NCI-H2029 treated with DMSO at 0.1 percent for 48 hours (cell line): ENCODE measurements at regions not wholly inside any gene's neighbourhood (a gene's known extent, or its start where the extent isn't known, plus 50 kb on each side); places are given as distances from the start of the nearest gene placed in this dataset.
"Not testable (repeated sequence)": the region's sequence is repeated elsewhere in the genome, so short reads cannot be mapped to it uniquely, and the experiment has no call there.

ENCODE experiments used
- DNase-seq: peaks from one replicate; lab custom pipeline; 2025; lab: John Stamatoyannopoulos, UW

GRCh38 chr2:150702791-150703190, 215.3 kb upstream of the RND3 start:
- no peak for DNase-seq

DNA sequence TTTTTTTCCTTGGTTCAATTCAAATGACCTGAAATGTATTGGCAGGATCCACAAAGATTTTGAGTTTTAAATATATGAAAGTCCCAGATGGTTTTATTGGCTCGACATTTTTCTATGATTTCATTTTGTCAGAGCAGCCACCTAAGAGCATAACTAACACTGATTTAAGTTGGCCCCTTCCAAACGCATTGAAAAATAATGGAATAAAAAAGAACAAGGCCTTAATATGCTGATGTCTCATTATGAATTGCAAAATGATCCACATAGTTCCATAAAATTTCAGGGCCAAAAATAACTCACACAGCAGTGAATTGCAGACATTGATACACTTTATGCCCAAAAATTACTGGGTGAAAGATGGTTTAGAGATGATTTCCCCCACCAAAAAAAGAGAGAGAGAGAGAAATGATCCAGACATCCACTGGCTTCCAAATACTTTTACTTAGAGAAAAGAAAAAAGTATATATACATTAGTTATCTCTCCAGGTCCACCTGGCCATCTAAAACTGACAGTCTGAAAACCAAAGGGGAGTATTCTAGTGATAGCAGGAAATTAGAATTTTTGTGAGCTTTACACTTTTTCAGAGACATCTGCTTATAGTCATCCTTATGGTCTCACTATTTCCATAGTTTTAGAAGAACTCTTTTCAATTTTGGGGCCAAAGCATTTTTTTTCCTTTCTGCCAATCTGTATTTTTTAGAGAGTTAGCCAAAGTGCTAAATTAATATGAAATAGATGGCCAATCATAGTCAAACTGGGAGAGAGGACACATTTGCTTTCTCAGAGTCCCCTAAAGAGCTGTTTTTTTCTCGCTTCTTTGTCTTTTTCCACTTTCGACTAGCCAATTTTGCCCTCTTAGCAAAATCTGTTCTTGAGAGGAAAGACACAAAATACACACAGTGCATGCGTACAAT, 213.5 kb upstream of the RND3 start:
- DNase-seq: no peak

DNA sequence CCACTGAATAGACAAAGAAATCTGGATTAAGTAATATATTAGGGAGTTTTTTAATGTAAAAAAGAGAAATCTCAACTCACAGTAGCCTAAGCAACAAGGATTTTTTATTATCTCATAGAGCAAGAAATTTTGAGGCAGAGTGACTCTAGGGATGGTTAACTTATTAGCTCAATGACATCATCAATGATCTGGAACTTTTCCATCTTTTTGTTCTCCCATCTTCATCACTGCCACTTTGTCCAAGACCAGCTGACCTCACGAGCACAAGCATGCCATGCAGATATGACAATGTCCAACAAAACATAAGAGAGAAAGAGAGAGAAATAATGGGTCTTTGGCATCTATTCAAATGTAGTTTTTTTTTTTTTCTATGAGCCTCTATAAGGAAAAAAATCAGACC, 211.8 kb upstream of the RND3 start:
- DNase-seq: no peak

- no peak for DNase-seq
Observed at GRCh38 chr2:150698016-150698661, 210.7 kb upstream of the RND3 start.

DNA sequence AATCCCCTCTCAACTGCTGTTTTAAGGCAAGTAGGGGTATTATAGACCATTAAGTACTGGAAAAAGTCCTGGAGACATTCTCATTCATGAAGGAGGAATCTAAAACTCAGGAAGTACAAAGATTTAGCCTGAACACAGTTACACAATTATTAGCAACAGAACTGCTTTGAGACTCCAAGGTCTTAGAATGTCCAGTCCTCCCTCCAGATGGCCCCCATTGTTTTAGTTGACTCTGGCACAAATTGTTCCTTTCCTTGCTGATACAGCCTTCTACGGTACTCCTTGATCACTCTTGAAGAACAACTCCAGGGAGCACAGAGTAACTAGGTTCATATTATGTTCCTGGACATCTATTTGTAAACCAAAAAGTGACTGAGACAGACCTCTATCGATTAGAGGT, 210.1 kb upstream of the RND3 start:
- no peak for DNase-seq

- no peak for DNase-seq
Observed at GRCh38 chr2:150695451-150696135, 208.1 kb upstream of the RND3 start.

DNA sequence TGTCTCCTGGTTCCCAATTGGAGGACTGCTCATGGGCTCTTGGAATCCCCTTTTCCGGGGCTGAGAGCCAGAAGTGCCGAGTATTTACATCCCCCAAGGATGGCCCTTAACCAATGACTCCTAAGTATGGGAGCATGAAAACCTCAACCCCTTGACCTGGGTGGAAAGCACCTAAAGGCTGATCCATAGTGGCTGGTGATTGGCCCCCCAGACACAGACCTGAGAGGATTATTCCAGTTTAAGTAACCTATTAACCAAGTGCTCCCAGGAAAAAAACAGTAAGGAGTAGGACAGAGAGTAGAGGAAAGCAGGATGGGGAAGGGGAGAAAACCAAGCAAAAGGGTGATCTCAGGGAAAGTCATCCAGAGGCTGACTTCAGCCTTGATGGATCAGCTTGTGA, 206.1 kb upstream of the RND3 start:
- no peak for DNase-seq

DNA sequence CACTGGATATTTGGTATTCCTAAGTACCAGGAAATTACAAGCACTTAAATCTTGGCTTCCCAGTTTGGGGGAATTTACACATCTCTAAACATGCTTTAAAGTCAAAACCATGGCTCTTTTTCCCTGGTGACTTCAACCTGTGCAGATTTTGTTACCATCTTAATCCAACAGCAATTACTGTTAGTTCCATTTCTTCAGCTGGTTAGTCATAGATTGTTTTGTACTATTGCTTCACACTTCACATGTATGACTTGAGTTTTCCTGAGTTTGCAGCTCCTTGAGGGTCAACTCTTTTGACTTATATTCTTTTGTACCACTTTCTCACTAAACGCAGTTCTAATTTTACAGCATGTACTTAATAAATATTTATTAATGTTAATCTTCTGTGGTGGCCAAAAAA, 203.4 kb upstream of the RND3 start:
- no peak for DNase-seq

- DNase-seq: no peak
Observed at GRCh38 chr2:150690261-150690660, 202.8 kb upstream of the RND3 start.

- DNase-seq: no peak
Observed at GRCh38 chr2:150689590-150689989, 202.1 kb upstream of the RND3 start.

DNA sequence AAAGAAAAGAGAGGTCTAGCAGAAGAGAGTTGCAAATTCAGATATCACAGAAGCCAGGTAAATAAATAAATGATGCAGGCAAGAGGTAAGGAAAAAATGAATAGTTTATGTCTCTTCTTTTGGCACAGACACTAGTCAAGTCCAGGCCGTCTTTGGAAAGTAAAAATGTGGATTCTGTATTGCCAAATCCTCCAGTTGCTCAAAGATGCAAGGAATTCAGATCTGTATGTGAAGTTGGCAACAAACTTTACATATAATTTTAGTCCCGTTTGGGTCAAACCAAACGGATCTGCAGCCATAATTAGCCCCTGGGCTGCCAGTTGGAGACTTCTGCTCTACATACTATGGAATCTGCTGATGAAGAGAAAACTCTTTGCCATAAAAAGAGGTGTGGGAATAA, 200.5 kb upstream of the RND3 start:
- no peak for DNase-seq

DNA sequence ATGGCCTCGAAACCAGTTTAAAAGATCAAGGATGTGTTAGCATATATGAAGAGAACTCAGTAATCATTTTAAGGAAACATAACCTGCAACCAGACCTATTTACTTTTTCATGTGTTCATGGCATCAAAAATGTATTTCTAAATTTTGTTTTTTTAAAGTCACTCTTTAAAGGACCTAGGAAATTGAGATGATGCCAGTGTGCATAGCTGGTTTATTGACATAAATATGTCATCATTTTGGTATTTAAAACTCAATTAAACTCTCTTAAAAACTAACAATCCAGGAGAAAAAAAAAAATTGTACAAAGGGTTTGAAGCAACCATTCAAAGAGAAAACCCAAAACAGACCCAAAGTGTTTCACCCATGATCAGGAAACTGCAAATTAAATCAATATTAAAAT, 198.9 kb upstream of the RND3 start:
- no peak for DNase-seq

GRCh38 chr2:150681120-150681804, 193.8 kb upstream of the RND3 start:
- no peak for DNase-seq

DNA sequence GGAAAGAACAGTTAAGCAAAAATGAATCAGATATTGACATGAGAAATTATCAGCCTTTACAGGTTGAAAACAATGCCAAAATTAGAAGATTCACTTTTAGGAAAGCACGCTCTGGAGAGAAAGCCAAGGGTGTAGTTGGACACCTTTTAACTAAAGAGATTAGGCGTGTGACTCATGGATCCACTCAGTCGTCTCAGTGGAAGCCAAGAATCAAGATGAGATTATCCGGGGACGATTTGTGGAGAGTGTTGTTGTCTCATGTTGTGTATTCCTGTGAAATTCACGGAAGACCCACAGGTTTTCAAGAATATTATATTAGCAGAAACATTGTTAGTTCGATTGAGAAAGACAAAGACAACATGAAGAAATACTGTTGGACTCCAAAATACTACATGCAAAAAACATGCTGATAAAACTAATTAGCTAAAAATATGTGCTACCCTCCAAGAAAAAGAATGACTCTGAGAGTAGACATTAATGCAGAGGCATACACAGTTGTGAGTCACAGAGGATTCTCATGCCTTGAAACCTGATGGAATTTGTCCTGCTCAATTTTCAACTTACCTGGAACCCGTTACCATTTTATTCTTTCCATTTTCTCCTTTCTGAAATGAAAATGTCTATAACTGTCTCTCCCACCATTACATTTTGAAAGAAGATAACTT, 192.1 kb upstream of the RND3 start:
- DNase-seq: no peak

- DNase-seq: no peak
Observed at GRCh38 chr2:150677551-150677950, 190.1 kb upstream of the RND3 start.

GRCh38 chr2:150676747-150677383, 189.4 kb upstream of the RND3 start:
- no peak for DNase-seq

DNA sequence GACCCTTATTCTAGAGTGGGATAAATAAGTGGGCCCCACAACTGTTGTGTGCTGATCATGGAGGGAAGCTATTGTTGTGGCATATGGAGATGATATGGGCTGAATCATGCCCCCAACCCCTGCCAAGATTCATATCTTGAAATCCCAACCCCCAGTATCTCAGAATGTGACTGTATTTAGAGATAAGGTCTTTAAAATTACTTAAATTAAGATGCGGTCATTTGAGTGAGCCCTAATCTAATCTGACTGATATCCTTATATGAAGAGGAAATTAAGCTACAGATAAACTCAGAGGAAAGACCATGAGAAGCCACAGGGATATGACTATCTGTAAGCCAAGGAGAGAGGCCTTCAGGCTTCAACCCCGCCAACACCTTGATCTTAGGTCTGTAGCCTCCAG, 188.3 kb upstream of the RND3 start:
- DNase-seq: no peak

DNA sequence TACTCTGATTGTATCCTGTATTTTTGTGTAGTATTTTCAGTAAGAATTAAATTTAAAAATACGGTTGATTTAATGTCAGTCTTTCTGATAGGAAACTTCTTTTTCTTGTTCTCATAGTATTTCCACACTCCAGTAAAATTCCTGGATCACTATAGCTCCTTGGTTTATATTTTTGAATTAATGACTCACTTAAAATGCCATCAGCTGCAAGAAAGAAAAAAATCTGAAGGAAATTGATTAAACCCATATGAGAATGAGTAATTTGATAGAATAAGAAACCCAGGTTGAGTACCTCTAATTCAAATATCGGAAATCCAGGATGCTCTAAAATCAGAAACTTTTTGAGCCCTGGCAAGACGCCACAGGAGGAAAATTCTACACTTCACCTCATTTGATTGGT, 186.8 kb upstream of the RND3 start:
- DNase-seq: no peak

- DNase-seq: no peak
Observed at GRCh38 chr2:150672311-150672710, 184.8 kb upstream of the RND3 start.

- no peak for DNase-seq
Observed at GRCh38 chr2:150669492-150669891, 182.0 kb upstream of the RND3 start.

DNA sequence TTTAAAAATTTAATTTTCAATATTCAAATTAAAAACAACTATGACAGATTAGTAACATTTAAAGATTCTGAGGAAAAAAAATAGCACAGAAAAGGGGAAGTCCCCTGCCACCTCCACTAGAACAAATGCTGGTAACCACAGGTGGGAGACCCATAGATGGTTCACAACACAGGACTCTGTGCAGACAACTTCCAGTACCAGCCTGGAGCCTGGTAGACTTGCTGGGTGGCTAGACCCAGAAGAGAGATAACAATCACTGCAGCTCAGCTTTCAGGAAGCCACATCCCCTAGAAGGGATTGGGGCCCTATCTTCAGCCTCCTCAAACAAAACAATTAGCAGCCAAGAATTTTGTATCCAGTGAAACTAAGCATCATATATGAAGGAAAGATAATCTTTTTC, 179.6 kb upstream of the RND3 start:
- not testable (repeated sequence) for DNase-seq
